ENCODE measurements at regions not wholly inside any gene's neighbourhood (a gene's known extent, or its start where the extent isn't known, plus 50 kb on each side); places are given as distances from the start of the nearest gene placed in this dataset.

DNA sequence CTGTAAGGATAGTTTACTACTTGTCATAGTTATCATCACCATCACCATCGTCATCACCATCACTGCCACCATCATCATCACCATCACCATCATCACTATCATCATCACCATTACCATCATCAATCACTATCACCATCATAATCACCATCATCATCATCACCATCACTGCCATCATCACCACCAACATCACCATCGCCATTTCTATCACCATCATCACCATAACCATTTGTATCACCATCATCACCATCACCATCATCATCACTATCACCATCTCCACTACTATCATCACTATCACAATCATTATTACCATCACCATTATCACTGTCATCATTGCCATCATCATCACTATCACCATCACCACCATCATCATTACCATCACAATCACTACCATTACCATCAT lies 655.5 kb upstream of the DEFB115 start:
- TF ChIP-seq POLR2A (IDR thresholded peaks at IDR 0.05; ENCODE audit: low read depth), result no peak
- no peak for TF ChIP-seq CTCF (IDR thresholded peaks at IDR 0.05)
- TF ChIP-seq EP300 (IDR thresholded peaks at IDR 0.05), result no peak
- TF ChIP-seq POLR2AphosphoS5 (IDR thresholded peaks at IDR 0.05), result no peak
